ENCODE measurements at regions not wholly inside any gene's neighbourhood (a gene's known extent, or its start where the extent isn't known, plus 50 kb on each side); places are given as distances from the start of the nearest gene placed in this dataset.

DNA sequence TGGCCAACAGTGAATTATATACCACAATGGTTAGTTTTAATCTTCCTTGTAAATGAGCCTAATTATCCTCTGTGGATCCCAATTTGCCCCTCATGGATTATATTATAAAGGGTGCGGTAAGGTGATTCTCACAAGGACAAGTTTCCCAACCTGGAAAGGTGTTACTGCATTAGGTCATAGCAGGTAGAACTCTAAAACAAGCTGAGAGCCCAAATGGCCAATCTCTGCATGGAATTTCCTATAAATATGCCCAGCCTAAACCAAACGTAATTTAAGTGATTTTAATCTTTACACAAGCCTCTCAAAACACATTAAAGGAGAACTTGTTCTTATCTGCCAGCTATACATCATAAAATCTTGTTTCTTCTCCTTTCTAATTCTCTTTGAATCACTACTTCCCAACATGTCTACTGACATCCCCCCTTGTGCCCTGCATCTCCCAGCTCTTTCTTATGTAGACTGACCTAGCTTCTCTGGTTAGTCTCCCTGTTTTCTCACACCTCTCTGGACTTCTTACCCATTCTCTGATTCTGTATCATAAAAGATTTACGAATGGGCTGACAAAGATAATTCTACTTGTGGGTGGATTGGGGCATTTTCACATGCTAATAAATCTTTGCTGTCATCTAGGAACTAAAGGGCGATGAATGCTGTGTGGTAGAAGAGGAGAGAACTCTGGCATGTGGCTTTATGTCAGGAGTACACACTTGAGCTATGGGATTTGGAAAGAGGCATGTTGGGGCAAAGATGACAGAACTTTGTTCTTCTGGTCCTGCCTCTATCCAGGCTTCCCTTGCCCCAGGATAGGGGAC lies 94.3 kb upstream of the PGRMC2 start:
- DNase-seq: no peak

DNA sequence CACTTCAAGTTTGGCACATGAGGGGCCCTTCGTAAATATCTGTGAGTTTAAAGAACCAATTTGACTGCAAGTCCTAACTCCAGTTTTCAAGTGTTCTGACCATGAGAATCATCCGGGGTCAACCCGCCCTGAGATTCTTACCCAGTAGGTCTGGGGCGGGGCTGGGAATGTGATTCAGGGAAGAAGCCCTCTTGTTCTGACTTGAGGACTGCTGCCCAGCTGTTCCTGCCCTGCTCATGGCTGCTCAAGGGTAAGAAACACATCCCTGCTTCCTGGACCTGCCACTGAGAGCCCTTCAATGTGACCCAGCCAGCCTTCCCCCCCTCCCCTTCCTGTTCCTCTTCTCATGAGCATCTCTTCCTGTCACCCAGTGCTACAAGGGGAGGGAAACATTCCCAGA lies 92.7 kb upstream of the PGRMC2 start:
- no peak for DNase-seq

GRCh38 chr4:128379860-128380259 lies 92.2 kb upstream of the PGRMC2 start:
- no peak for DNase-seq

GRCh38 chr4:128378668-128379067 lies 91.1 kb upstream of the PGRMC2 start:
- DNase-seq: no peak

DNA sequence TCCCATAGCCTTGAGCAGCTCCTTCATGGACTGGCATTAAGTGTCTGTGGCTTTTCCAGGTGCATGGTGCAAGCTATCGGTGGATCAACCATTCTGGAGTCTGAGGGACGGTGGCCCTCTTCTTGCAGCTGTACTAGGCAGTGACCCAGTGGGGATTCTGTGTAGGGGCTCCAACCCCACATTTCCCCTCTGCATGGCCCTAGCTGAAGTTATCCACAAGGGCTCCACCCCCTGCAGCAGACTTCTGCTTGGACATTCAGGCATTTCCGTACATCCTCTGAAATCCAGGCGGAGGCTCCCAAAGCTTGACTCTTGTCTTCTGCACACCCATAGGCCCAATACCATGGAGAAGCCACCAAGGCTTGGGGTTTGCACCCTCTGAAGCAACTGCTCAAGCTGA lies 89.3 kb upstream of the PGRMC2 start:
- no peak for DNase-seq

- DNase-seq: no peak
These were observed 88.7 kb upstream of the PGRMC2 start for GRCh38 chr4:128376303-128376702.

- no peak for DNase-seq
These were observed 86.0 kb upstream of the PGRMC2 start for GRCh38 chr4:128373628-128374027.

DNA sequence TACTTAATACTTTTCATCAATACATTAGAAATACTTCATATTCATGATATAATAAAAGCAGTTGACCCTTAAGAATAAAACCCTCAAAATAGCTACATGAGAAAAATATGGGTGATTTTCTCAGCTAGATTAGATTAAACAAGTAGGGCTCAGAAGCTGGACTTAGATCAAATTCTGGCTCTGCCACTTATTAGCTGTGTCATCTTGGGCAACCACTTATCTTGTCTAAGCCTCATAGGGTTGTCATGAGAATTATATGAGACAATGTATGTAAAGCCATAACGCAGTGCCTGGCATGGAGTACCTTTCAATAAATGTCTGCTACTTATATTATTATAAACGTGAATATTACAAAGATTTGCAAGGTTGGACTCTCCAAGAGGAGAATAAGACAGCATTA lies 84.3 kb upstream of the PGRMC2 start:
- DNase-seq: no peak

GRCh38 chr4:128371001-128371777 lies 83.6 kb upstream of the PGRMC2 start:
- DNase-seq: no peak

DNA sequence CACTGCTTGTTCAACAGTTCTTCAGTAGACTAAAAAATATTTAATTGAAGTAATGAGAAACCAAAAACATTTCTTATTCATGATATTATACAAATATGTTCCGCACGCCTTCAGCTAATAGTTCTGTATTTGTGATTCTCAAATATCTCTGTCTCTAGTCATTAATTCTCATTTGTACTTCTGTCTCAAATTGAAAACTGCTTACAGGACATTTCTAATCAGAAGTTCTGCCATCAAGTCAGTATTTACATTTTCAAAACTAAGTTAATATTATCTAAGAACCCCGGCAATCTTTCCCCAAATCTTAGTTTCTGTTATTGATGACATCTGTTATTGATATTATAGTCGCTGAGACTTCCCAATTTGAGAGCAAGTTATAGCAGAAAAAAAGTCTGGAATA lies 78.6 kb upstream of the PGRMC2 start:
- DNase-seq: no peak

DNA sequence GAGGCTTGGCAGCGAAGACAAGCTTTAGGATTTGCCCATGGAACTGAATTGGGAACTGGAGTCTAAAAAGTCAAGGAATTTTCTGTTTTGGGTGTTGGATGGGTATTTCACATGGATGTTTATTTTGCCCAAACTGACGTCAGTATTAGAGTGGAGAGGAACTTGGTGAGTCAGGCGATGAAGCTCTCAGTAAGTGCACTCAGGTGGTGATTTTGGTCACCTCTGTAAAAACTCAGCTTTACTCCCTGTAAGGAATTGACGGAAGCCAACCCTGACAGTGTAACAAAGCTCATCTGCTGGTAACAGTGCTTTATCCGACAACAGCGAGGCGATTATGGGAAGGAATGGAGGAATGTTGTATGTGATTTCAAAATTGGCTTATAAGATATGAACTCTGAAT lies 77.0 kb upstream of the PGRMC2 start:
- no peak for DNase-seq

GRCh38 chr4:128363966-128364365 lies 76.4 kb upstream of the PGRMC2 start:
- no peak for DNase-seq

DNA sequence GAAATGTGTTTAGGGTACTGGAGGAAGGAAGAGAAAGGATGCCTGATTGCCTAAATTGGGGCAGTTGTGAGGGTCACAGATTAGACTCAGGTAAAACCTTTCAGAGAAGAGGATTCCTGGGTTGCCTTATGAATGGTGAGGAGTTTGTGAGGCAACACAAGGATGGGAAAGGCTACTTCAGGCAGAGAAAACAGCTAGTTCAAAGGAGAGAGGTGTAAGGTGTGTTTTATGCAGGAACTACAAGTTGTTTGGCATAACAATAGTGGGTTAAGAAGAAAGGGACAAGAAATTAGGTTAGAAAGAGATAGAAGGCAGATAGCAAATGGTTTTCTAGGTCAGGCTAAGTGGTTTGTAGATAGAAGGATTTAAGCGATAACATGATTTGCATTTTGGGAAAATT lies 75.1 kb upstream of the PGRMC2 start:
- no peak for DNase-seq

GRCh38 chr4:128359422-128359821 lies 71.8 kb upstream of the PGRMC2 start:
- DNase-seq: no peak

GRCh38 chr4:128358913-128359279 lies 71.3 kb upstream of the PGRMC2 start:
- DNase-seq: no peak

- DNase-seq: peak; percentile 68
These were observed 70.8 kb upstream of the PGRMC2 start for GRCh38 chr4:128358231-128358912.

DNA sequence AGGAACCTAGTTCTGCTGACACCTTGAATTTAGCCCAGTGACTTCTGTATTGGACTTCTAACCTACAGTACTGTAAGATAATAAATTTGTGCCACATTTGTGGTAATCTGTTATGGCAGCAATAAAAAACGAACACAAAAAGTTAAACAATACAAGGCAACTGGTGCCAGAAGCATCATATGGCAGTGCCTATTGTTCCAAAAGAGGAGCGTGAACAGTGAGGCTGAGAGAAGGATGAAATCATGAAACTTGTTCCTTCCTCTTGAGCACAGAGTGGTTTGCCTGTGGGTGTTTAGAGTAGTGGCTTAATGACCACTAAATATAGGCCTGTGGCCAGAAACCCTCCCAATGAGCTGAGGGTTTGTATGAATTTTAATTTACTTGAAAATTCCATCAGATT lies 69.7 kb upstream of the PGRMC2 start:
- peak; percentile 40 for DNase-seq

GRCh38 chr4:128355305-128355704 lies 67.7 kb upstream of the PGRMC2 start:
- no peak for DNase-seq

- no peak for DNase-seq
These were observed 66.7 kb upstream of the PGRMC2 start for GRCh38 chr4:128354205-128354821.

- DNase-seq: no peak
These were observed 66.2 kb upstream of the PGRMC2 start for GRCh38 chr4:128353791-128354190.

- DNase-seq: no peak
These were observed 63.9 kb upstream of the PGRMC2 start for GRCh38 chr4:128351502-128351901.

DNA sequence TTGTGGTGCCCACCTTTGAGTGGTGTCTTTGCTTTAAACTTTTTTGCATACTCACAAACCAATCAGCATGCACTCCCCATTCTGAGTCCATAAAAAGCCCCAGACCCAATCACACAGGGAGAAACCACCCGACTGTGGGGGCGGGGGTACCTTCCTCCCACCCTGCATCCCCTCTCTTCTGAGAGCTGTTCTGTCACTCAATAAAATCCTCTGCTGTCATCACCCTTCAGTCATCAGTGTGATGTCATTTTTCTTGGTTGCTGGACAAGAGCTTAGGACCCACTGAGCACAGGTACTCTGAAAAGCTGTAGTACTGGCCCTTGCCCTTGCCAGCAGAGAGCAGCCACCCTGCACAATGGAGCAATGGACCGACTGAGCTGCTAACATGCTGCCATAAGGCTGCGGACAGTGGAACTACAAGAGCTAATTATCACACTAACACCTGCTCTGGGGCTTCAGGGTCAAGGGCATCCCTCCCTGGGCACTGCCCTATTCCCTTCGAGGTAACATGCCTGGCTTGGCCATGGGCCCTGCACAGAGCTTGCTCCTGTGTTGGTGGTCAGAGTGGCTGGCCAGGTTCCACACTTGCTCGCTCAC lies 62.9 kb upstream of the PGRMC2 start:
- no peak for DNase-seq

- DNase-seq: no peak
These were observed 62.3 kb upstream of the PGRMC2 start for GRCh38 chr4:128349921-128350320.

Data from DMS79 treated with DMSO at 0.1 percent for 48 hours (cell line).